ENCODE measurements at regions not wholly inside any gene's neighbourhood (a gene's known extent, or its start where the extent isn't known, plus 50 kb on each side); places are given as distances from the start of the nearest gene placed in this dataset.
"Not testable (repeated sequence)": the region's sequence is repeated elsewhere in the genome, so short reads cannot be mapped to it uniquely, and the experiment has no call there.

DNA sequence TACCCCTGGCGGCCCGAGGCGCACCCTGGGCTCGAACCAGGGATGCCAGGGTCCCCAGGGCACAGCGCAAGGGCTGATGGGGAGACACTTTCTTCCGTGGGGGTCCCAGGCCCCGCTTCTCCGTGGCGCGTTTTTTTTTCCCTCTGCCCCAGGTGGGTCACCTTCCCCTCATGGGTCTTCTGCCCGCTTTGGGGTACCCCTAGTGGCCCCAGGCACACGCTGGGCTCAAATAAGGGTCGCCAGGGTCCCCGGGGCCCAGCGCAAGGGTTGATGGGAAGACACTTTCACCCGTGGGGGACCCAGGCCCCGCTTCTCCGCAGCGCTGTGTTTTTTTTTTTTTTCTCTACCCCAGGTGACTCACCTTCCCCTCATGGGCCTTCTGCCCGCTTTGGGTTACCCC, 163.3 kb upstream of the ZNG1F start:
- TF ChIP-seq POLR2A (IDR thresholded peaks at IDR 0.05; ENCODE audit: low read depth, low read length); POLR2AphosphoS5 (IDR thresholded peaks at IDR 0.05; ENCODE audit: insufficient read depth, low read depth, low read length); EZH2 (IDR thresholded peaks at IDR 0.05; ENCODE audit: borderline replicate concordance, low read depth, low read length, severe bottlenecking); FOS (IDR thresholded peaks at IDR 0.05; ENCODE audit: borderline replicate concordance, insufficient read depth, low read length); GATA2 (IDR thresholded peaks at IDR 0.05; ENCODE audit: insufficient read depth, insufficient read length, low read depth, low read length); JUN (IDR thresholded peaks at IDR 0.05; ENCODE audit: borderline replicate concordance, insufficient read depth, insufficient read length, low read depth): not testable (repeated sequence)
- TF ChIP-seq, protein P1, sequence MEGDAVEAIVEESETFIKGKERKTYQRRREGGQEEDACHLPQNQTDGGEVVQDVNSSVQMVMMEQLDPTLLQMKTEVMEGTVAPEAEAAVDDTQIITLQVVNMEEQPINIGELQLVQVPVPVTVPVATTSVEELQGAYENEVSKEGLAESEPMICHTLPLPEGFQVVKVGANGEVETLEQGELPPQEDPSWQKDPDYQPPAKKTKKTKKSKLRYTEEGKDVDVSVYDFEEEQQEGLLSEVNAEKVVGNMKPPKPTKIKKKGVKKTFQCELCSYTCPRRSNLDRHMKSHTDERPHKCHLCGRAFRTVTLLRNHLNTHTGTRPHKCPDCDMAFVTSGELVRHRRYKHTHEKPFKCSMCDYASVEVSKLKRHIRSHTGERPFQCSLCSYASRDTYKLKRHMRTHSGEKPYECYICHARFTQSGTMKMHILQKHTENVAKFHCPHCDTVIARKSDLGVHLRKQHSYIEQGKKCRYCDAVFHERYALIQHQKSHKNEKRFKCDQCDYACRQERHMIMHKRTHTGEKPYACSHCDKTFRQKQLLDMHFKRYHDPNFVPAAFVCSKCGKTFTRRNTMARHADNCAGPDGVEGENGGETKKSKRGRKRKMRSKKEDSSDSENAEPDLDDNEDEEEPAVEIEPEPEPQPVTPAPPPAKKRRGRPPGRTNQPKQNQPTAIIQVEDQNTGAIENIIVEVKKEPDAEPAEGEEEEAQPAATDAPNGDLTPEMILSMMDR (IDR thresholded peaks at IDR 0.05; ENCODE audit: extremely low read depth in 1 of 2, insufficient read depth in 1 of 2, low read depth in 1 of 2, low read length in 2 of 2): not testable (repeated sequence)
- TF ChIP-seq, protein P2, sequence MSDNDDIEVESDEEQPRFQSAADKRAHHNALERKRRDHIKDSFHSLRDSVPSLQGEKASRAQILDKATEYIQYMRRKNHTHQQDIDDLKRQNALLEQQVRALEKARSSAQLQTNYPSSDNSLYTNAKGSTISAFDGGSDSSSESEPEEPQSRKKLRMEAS (IDR thresholded peaks at IDR 0.05; ENCODE audit: insufficient read depth, insufficient read length): not testable (repeated sequence)
